ENCODE measurements at regions not wholly inside any gene's neighbourhood (a gene's known extent, or its start where the extent isn't known, plus 50 kb on each side); places are given as distances from the start of the nearest gene placed in this dataset.
A peak's percentile ranks its signal among the peaks of the same experiment; 100 is the strongest.

- no peak for DNase-seq (ENCODE audit: low read depth)
Observed at GRCh38 chr12:65681226-65681625, 143.1 kb upstream of the HMGA2 start.

- no peak for DNase-seq (ENCODE audit: low read depth)
Observed at GRCh38 chr12:65682112-65682511, 142.2 kb upstream of the HMGA2 start.

GRCh38 chr12:65684906-65685305, 139.4 kb upstream of the HMGA2 start:
- DNase-seq (ENCODE audit: low read depth), result no peak

GRCh38 chr12:65685514-65685913, 138.8 kb upstream of the HMGA2 start:
- DNase-seq (ENCODE audit: low read depth), result peak; percentile 33

GRCh38 chr12:65689508-65689907, 134.8 kb upstream of the HMGA2 start:
- DNase-seq (ENCODE audit: low read depth), result no peak

- no peak for DNase-seq (ENCODE audit: low read depth)
Observed at GRCh38 chr12:65690477-65690876, 133.8 kb upstream of the HMGA2 start.

- DNase-seq (ENCODE audit: low read depth), result no peak
Observed at GRCh38 chr12:65694130-65694529, 130.2 kb upstream of the HMGA2 start.

GRCh38 chr12:65695113-65695865, 129.0 kb upstream of the HMGA2 start:
- DNase-seq (ENCODE audit: low read depth), result peak; percentile 99

GRCh38 chr12:65696227-65696626, 128.1 kb upstream of the HMGA2 start:
- peak; percentile 13 for DNase-seq (ENCODE audit: low read depth)

- peak; percentile 13 for DNase-seq (ENCODE audit: low read depth)
Observed at GRCh38 chr12:65699251-65699650, 125.0 kb upstream of the HMGA2 start.

- DNase-seq (ENCODE audit: low read depth), result no peak
Observed at GRCh38 chr12:65703176-65703575, 121.1 kb upstream of the HMGA2 start.

GRCh38 chr12:65705380-65705876, 118.9 kb upstream of the HMGA2 start:
- no peak for DNase-seq (ENCODE audit: low read depth)

GRCh38 chr12:65707051-65707450, 117.2 kb upstream of the HMGA2 start:
- DNase-seq (ENCODE audit: low read depth), result no peak

GRCh38 chr12:65712260-65713004, 111.9 kb upstream of the HMGA2 start:
- no peak for DNase-seq (ENCODE audit: low read depth)

GRCh38 chr12:65715961-65716360, 108.3 kb upstream of the HMGA2 start:
- DNase-seq (ENCODE audit: low read depth), result no peak

GRCh38 chr12:65720136-65721130, 103.8 kb upstream of the HMGA2 start:
- peak; percentile 87 for DNase-seq (ENCODE audit: low read depth)

- no peak for DNase-seq (ENCODE audit: low read depth)
Observed at GRCh38 chr12:65721541-65722190, 102.6 kb upstream of the HMGA2 start.

- DNase-seq (ENCODE audit: low read depth), result peak; percentile 9
Observed at GRCh38 chr12:65725376-65725775, 98.9 kb upstream of the HMGA2 start.

- DNase-seq (ENCODE audit: low read depth), result no peak
Observed at GRCh38 chr12:65728455-65728847, 95.8 kb upstream of the HMGA2 start.

- peak; percentile 70 for DNase-seq (ENCODE audit: low read depth)
Observed at GRCh38 chr12:65728848-65729793, 95.2 kb upstream of the HMGA2 start.
